ENCODE measurements at regions not wholly inside any gene's neighbourhood (a gene's known extent, or its start where the extent isn't known, plus 50 kb on each side); places are given as distances from the start of the nearest gene placed in this dataset.

DNA sequence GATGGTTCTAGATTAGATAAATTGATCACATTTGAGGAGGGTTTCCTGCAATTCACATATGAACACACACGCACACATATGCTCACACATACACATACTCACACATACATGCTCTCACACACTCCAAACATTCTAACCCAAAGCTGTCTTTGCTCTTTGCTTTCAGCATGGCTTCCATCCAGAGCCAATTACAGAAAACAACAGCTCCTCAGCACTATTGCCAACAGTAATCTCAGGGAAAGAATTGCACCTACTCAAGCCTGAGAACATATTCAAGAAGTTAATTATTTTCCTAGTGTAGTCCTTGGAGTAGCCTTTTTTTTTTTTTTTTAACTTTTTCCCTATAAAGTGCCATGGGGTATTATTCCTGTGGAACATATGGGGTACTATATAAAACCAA lies 246.9 kb upstream of the PARD3B start:
- no peak for TF ChIP-seq CTCF (conservative IDR thresholded peaks at IDR 0.05; ENCODE audit: low read length)
- TF ChIP-seq EZH2phosphoT487 (IDR thresholded peaks at IDR 0.05; ENCODE audit: borderline replicate concordance): no peak
